ENCODE measurements at regions not wholly inside any gene's neighbourhood (a gene's known extent, or its start where the extent isn't known, plus 50 kb on each side); places are given as distances from the start of the nearest gene placed in this dataset.

DNA sequence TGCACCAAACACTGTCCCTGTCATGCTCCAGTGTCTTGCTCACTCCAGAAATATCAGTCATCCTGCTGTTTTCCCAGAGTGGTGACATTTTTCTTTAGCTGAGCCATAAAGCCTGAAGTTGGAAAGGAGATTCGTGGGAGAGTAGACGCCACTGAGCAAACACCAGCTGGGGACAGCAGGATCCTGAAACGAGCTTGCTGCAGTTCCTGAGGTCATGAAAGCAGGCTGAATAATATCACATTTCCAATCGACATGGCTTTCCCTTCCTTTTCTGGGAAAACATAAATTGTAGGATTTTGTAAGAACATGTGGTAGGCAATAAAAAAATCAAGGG, 276.4 kb downstream of the CDCA7 start:
- DNase-seq (no peak), ATAC-seq (no peak)
- Histone ChIP-seq H3K27me3 (ENCODE audit: control insufficient read depth in 2 of 2, insufficient read depth in 2 of 2, low read length in 2 of 2) (no peaks in the 10 kb centered on the region), H3K36me3 (ENCODE audit: control insufficient read depth in 2 of 3, insufficient read depth in 3 of 3, low read length in 3 of 3) (no peaks in the 10 kb centered on the region), H3K27ac (ENCODE audit: low read depth, low read length) (no peak overlapping the region), H3K9me3 (ENCODE audit: control insufficient read depth in 2 of 3, low read length in 3 of 3) (no peaks in the 10 kb centered on the region), H3K4me3 (ENCODE audit: low read length) (no peak overlapping the region), H3K4me1 (ENCODE audit: control insufficient read depth in 2 of 2, insufficient read depth in 2 of 2, low read length in 2 of 2) (no peaks in the 10 kb centered on the region)
- no peaks in the 10 kb centered on the region for H3K4me1 Mint-ChIP-seq
- ChIA-PET POLR2A (no interaction called here), CTCF (interaction anchor here (0.7 kb wide), 1 partner anchor 982 kb away, joined by 3 read pairs; no protein-coding TSS in a partner anchor)
- H3K9me3 Mint-ChIP-seq, result peaks cover 0 to 10% (median 3%) of the 10 kb centered on the region in 11 donors
- H3K36me3 Mint-ChIP-seq, result no peaks in the 10 kb centered on the region
- H3K4me3 Mint-ChIP-seq, result no peak overlapping the region
- no peak overlapping the region for H3K27ac Mint-ChIP-seq
- intact Hi-C loops (cut with micrococcal nuclease), result no loop called here
- peaks cover 16 to 45% (median 43%) of the 10 kb centered on the region in 5 donors for H3K27me3 Mint-ChIP-seq

DNA sequence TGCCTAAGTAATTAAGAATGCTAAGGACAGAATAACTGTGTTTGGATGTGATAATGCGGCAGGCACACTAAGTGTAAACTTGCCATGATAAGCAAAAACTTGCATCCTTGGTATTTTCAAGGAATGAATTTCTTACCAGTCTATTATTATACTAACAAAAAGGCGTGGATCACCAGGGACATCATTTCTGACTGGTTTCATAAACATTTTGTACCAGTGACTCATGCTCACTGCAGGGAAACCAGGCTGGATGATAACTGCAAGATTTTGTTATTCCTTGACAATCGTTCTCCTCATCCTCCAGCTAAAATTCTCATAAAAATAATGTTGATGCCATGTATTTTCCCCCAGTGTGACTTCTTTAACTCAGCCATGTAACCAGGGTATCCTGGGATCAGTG, 289.5 kb downstream of the CDCA7 start:
- ATAC-seq (no peak), DNase-seq (no peak)
- H3K27ac Mint-ChIP-seq, result no peak overlapping the region
- H3K9me3 Mint-ChIP-seq, result no peaks in the 10 kb centered on the region
- H3K9me3 ChIP-seq (ENCODE audit: control insufficient read depth in 2 of 3, low read length in 3 of 3), result no peaks in the 10 kb centered on the region
- no peaks in the 10 kb centered on the region for H3K36me3 Mint-ChIP-seq
- H3K4me1 ChIP-seq (ENCODE audit: control insufficient read depth in 2 of 2, insufficient read depth in 2 of 2, low read length in 2 of 2), result no peaks in the 10 kb centered on the region
- H3K4me3 ChIP-seq (ENCODE audit: low read length), result no peak overlapping the region
- intact Hi-C loops (cut with micrococcal nuclease), result no loop called here
- H3K27me3 ChIP-seq (ENCODE audit: control insufficient read depth in 2 of 2, insufficient read depth in 2 of 2, low read length in 2 of 2), result no peaks in the 10 kb centered on the region
- ChIA-PET POLR2A (no interaction called here), CTCF (no interaction called here)
- no peak overlapping the region for H3K27ac ChIP-seq (ENCODE audit: low read depth, low read length)
- H3K4me1 Mint-ChIP-seq, result no peaks in the 10 kb centered on the region
- no peak overlapping the region for H3K4me3 Mint-ChIP-seq
- H3K36me3 ChIP-seq (ENCODE audit: control insufficient read depth in 2 of 3, insufficient read depth in 3 of 3, low read length in 3 of 3), result no peaks in the 10 kb centered on the region
- H3K27me3 Mint-ChIP-seq, result peaks cover 0 to 14% (median 6%) of the 10 kb centered on the region in 5 donors

DNA sequence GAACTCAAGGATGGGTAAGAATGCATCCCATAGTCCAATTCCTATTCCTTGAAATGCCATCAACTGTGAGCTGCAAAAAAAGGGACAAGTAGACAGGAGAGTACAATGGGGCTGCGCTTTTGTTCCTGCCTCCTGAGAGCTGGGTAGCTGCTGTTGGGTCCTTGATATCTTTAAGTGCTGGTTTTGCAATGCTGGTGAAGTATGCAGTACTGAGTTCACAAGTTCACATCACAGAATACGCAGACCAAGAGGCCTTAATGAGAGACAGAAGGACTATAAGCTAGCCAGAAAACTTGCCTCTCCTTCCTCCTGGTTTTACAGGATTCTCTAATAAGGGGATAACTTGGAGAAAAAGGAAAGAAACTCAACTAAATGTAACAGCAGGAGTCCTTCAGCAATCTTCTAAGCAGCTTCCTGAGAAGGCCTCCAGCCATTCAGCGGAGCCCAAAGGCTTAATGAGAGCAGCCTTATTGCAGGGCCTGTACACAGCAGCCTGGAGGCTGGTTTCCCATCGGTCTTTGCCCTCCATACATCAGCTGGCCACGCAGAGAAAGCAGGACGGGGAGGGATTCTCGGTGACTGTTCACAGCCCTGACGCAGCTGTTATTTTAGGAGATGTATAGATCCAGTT, 293.1 kb downstream of the CDCA7 start:
- CTCF ChIA-PET, result no interaction called here

DNA sequence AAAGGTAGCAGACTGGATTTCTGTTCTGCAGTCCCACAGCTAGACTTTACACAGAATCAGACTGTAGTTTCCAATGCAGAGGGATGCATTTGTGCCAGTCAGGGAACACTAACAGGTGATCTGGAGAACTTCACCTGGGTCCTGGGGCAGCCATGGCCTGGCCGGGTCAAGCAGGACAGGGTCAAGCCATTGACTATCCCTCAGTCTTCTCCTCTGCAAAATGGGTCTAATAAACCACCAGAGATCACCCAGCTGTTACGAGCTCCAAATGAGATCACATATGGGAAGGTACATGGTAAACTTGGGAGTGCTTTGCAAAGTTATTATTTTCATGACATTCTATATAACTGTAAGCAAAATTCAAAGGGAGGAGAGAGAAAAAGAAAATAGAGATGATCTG, 294.1 kb downstream of the CDCA7 start:
- no peak overlapping the region for H3K4me3 Mint-ChIP-seq
- peaks cover 0 to 20% (median 5%) of the 10 kb centered on the region in 5 donors for H3K27me3 Mint-ChIP-seq
- H3K36me3 Mint-ChIP-seq, result no peaks in the 10 kb centered on the region
- no peak for DNase-seq
- Histone ChIP-seq H3K4me3 (ENCODE audit: low read length) (no peak overlapping the region), H3K36me3 (ENCODE audit: control insufficient read depth in 2 of 3, insufficient read depth in 3 of 3, low read length in 3 of 3) (no peaks in the 10 kb centered on the region), H3K4me1 (ENCODE audit: control insufficient read depth in 2 of 2, insufficient read depth in 2 of 2, low read length in 2 of 2) (no peaks in the 10 kb centered on the region), H3K27me3 (ENCODE audit: control insufficient read depth in 2 of 2, insufficient read depth in 2 of 2, low read length in 2 of 2) (no peaks in the 10 kb centered on the region), H3K27ac (ENCODE audit: low read depth, low read length) (no peak overlapping the region), H3K9me3 (ENCODE audit: control insufficient read depth in 2 of 3, low read length in 3 of 3) (no peaks in the 10 kb centered on the region)
- ChIA-PET CTCF (no interaction called here), POLR2A (no interaction called here)
- H3K4me1 Mint-ChIP-seq, result no peaks in the 10 kb centered on the region
- no peak for ATAC-seq
- peaks cover 0 to 6% (median 0%) of the 10 kb centered on the region in 11 donors for H3K9me3 Mint-ChIP-seq
- no peak overlapping the region for H3K27ac Mint-ChIP-seq
- intact Hi-C loops (cut with micrococcal nuclease), result no loop called here

More for the DNA sequence above, 293.1 kb downstream of the CDCA7 start:
- H3K4me3 Mint-ChIP-seq, result no peak overlapping the region
- no peak overlapping the region for H3K4me3 ChIP-seq (ENCODE audit: low read length)
- H3K9me3 ChIP-seq (ENCODE audit: control insufficient read depth in 2 of 3, low read length in 3 of 3), result no peaks in the 10 kb centered on the region
- POLR2A ChIA-PET, result no interaction called here
- H3K36me3 Mint-ChIP-seq, result no peaks in the 10 kb centered on the region
- intact Hi-C loops (cut with micrococcal nuclease), result no loop called here
- H3K9me3 Mint-ChIP-seq, result peaks cover 0 to 6% (median 0%) of the 10 kb centered on the region in 11 donors
- no peaks in the 10 kb centered on the region for H3K4me1 Mint-ChIP-seq
- ATAC-seq, result no peak
- H3K27ac Mint-ChIP-seq, result no peak overlapping the region
- no peaks in the 10 kb centered on the region for H3K36me3 ChIP-seq (ENCODE audit: control insufficient read depth in 2 of 3, insufficient read depth in 3 of 3, low read length in 3 of 3)
- DNase-seq, result no peak
- no peaks in the 10 kb centered on the region for H3K27me3 ChIP-seq (ENCODE audit: control insufficient read depth in 2 of 2, insufficient read depth in 2 of 2, low read length in 2 of 2)
- no peak overlapping the region for H3K27ac ChIP-seq (ENCODE audit: low read depth, low read length)
- H3K27me3 Mint-ChIP-seq, result peaks cover 0 to 20% (median 5%) of the 10 kb centered on the region in 5 donors
- H3K4me1 ChIP-seq (ENCODE audit: control insufficient read depth in 2 of 2, insufficient read depth in 2 of 2, low read length in 2 of 2), result no peaks in the 10 kb centered on the region

DNA sequence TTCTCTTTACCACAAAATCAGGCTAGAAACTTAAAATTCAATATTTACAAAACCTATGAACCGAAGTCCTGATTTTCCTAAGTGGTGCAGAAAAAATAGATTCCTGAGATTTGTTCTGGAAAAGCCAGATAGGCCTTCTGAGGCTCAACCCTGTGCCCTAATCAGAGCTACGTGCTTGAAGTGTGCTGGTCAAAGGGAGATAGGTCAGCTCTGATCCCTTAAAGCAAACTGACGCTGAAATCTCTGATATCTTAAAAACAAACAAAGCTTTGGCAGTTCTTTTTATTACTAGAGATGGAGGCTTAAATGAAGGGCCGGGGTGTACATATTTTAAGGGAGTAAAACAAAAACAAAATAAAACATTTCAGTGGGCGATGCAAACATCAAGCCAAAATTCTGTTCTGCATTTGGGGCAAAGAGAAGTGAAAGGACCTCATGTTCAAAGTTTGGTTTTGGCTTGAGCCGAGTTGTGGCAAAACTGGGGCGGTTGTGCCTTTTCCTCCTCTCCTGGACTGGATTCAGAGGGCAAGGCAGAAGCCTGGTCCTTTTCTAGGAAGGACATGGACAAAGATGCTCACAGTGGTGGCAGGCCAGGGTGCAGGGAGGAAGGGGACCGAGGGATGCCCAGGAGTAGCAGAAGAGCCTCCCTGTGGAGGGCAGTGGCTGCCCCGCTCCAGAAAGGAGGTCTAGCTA, 295.0 kb downstream of the CDCA7 start:
- no peaks in the 10 kb centered on the region for H3K9me3 ChIP-seq (ENCODE audit: control insufficient read depth in 2 of 3, low read length in 3 of 3)
- Mint-ChIP-seq H3K4me1 (no peaks in the 10 kb centered on the region), H3K9me3 (peaks cover 0 to 6% (median 0%) of the 10 kb centered on the region in 11 donors), H3K4me3 (no peak overlapping the region), H3K36me3 (no peaks in the 10 kb centered on the region), H3K27ac (no peak overlapping the region), H3K27me3 (peaks cover 0 to 20% (median 5%) of the 10 kb centered on the region in 5 donors)
- ChIA-PET CTCF (no interaction called here), POLR2A (no interaction called here)
- no peak for DNase-seq
- H3K27ac ChIP-seq (ENCODE audit: low read depth, low read length), result no peak overlapping the region
- intact Hi-C loops (cut with micrococcal nuclease), result no loop called here
- H3K36me3 ChIP-seq (ENCODE audit: control insufficient read depth in 2 of 3, insufficient read depth in 3 of 3, low read length in 3 of 3), result no peaks in the 10 kb centered on the region
- no peaks in the 10 kb centered on the region for H3K4me1 ChIP-seq (ENCODE audit: control insufficient read depth in 2 of 2, insufficient read depth in 2 of 2, low read length in 2 of 2)
- H3K27me3 ChIP-seq (ENCODE audit: control insufficient read depth in 2 of 2, insufficient read depth in 2 of 2, low read length in 2 of 2), result no peaks in the 10 kb centered on the region
- ATAC-seq, result no peak
- no peak overlapping the region for H3K4me3 ChIP-seq (ENCODE audit: low read length)

DNA sequence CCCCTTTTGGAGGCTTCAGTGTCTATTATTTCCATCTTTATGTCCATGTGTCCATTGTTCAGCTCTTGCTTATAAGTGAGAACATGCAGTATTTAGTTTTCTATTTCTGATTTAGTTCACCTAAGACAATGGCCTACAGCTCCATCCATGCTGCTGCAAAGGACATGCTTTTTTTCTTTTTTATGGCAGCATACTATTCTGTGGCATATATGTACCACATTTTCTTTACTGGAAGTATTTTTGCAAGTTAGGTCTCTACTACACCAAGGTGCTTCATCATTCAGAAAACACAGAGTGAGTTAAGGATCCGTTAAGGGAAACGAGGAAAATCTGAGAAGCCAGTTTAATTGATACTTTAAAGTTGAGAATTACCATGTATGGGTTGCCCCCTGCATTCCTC, 297.2 kb downstream of the CDCA7 start:
- POLR2A ChIA-PET, result no interaction called here
- no peaks in the 10 kb centered on the region for H3K36me3 Mint-ChIP-seq
- Histone ChIP-seq H3K4me3 (ENCODE audit: low read length) (no peak overlapping the region), H3K36me3 (ENCODE audit: control insufficient read depth in 2 of 3, insufficient read depth in 3 of 3, low read length in 3 of 3) (no peaks in the 10 kb centered on the region), H3K4me1 (ENCODE audit: control insufficient read depth in 2 of 2, insufficient read depth in 2 of 2, low read length in 2 of 2) (no peaks in the 10 kb centered on the region), H3K9me3 (ENCODE audit: control insufficient read depth in 2 of 3, low read length in 3 of 3) (no peaks in the 10 kb centered on the region), H3K27ac (ENCODE audit: low read depth, low read length) (no peak overlapping the region), H3K27me3 (ENCODE audit: control insufficient read depth in 2 of 2, insufficient read depth in 2 of 2, low read length in 2 of 2) (no peaks in the 10 kb centered on the region)
- CTCF ChIA-PET, result no interaction called here
- no peak overlapping the region for H3K27ac Mint-ChIP-seq
- ATAC-seq (no peak), DNase-seq (no peak)
- no peaks in the 10 kb centered on the region for H3K4me1 Mint-ChIP-seq
- intact Hi-C loops (cut with micrococcal nuclease), result no loop called here
- H3K27me3 Mint-ChIP-seq, result peaks cover 0 to 19% (median 9%) of the 10 kb centered on the region in 5 donors
- peaks cover 0 to 6% (median 0%) of the 10 kb centered on the region in 11 donors for H3K9me3 Mint-ChIP-seq
- H3K4me3 Mint-ChIP-seq, result no peak overlapping the region

DNA sequence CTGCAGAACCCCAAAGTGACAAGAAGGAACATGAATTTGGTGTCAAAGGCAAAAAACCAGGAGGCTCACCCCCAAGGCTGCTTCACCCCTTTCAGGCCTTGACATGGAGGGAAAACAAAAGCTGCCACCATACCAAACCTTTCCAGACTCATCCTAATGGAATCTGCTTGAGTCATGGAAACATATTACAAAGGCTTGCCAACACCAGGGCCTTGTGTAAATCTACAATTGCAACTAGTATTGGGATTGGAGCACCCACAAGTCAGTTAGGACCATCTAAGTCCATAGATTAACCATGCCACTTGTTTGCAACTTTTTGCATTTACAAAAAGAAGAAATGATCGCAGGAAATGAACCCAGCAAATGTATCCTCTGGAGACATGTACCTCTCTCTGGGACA, 297.6 kb downstream of the CDCA7 start:
- Mint-ChIP-seq H3K4me1 (no peaks in the 10 kb centered on the region), H3K9me3 (peaks cover 0 to 6% (median 0%) of the 10 kb centered on the region in 11 donors), H3K36me3 (no peaks in the 10 kb centered on the region), H3K27me3 (peaks cover 0 to 19% (median 10%) of the 10 kb centered on the region in 5 donors), H3K27ac (no peak overlapping the region), H3K4me3 (no peak overlapping the region)
- Histone ChIP-seq H3K9me3 (ENCODE audit: control insufficient read depth in 2 of 3, low read length in 3 of 3) (no peaks in the 10 kb centered on the region), H3K27ac (ENCODE audit: low read depth, low read length) (no peak overlapping the region), H3K36me3 (ENCODE audit: control insufficient read depth in 2 of 3, insufficient read depth in 3 of 3, low read length in 3 of 3) (no peaks in the 10 kb centered on the region), H3K27me3 (ENCODE audit: control insufficient read depth in 2 of 2, insufficient read depth in 2 of 2, low read length in 2 of 2) (no peaks in the 10 kb centered on the region), H3K4me1 (ENCODE audit: control insufficient read depth in 2 of 2, insufficient read depth in 2 of 2, low read length in 2 of 2) (no peaks in the 10 kb centered on the region), H3K4me3 (ENCODE audit: low read length) (no peak overlapping the region)
- no peak for DNase-seq
- ChIA-PET CTCF (no interaction called here), POLR2A (no interaction called here)
- intact Hi-C loops (cut with micrococcal nuclease), result no loop called here
- no peak for ATAC-seq

Measured in naive thymus-derived CD4-positive, alpha-beta T cell (primary cell).